Activated T-helper 1 cell treated with anti-CD3 and anti-CD28 coated beads, Interleukin-12 subunit alpha, Interleukin-12 subunit beta, Interleukin-2, Interleukin-4 antibody, amounts not matched to agents 30 ng/mL and 10 ng/mL and 1 ng/mL, durations not matched to agents 14 hours and 24 hours and 36 hours (primary cell): ENCODE measurements at regions not wholly inside any gene's neighbourhood (a gene's known extent, or its start where the extent isn't known, plus 50 kb on each side); places are given as distances from the start of the nearest gene placed in this dataset.

Source experiments
- DNase-seq: peaks from one replicate; pipeline ENCODE4 v3.0.0; 2021; ENCODE audit warnings: low spot score
- H3K27ac Mint-ChIP-seq: one replicate; pipeline ENCODE4 v1.8.0; 2021; ENCODE audit warnings: mild to moderate bottlenecking, mixed read lengths
- H3K27me3 Mint-ChIP-seq: one replicate; pipeline ENCODE4 v1.8.0; 2022; ENCODE audit warnings: mild to moderate bottlenecking, moderate library complexity, mixed read lengths; ENCODE audit not compliant: insufficient read depth
- H3K36me3 Mint-ChIP-seq: one replicate; pipeline ENCODE4 v1.8.0; 2021; ENCODE audit warnings: low read depth, mixed read lengths
- H3K4me1 Mint-ChIP-seq: one replicate; pipeline ENCODE4 v1.8.0; 2021; ENCODE audit warnings: low read depth, mixed read lengths
- H3K4me3 Mint-ChIP-seq: one replicate; pipeline ENCODE4 v1.8.0; 2021; ENCODE audit warnings: mild to moderate bottlenecking, moderate library complexity, mixed read lengths
- H3K9me3 Mint-ChIP-seq: one replicate; pipeline ENCODE4 v1.8.0; 2021; ENCODE audit warnings: mixed read lengths
- intact Hi-C: fragments of 100-400 bp; cut with micrococcal nuclease; formaldehyde crosslinking; loops from one replicate; pipeline ENCODE4 v1.15.1; 2024

- H3K27me3 Mint-ChIP-seq = peaks cover 5% of the 10 kb centered on the region
- intact Hi-C loops = no loop called here
- no peak overlapping the region for H3K4me3 Mint-ChIP-seq
- no peak overlapping the region for H3K27ac Mint-ChIP-seq
- no peak for DNase-seq
- no peaks in the 10 kb centered on the region for H3K9me3 Mint-ChIP-seq
- no peaks in the 10 kb centered on the region for H3K36me3 Mint-ChIP-seq
- H3K4me1 Mint-ChIP-seq = no peaks in the 10 kb centered on the region
These were observed 51.5 kb downstream of the IRAG1 start for GRCh38 chr11:10641912-10642697.

GRCh38 chr11:10641177-10641911, 52.2 kb downstream of the IRAG1 start:
- Mint-ChIP-seq H3K4me1 (no peaks in the 10 kb centered on the region), H3K9me3 (no peaks in the 10 kb centered on the region), H3K27ac (no peak overlapping the region), H3K4me3 (no peak overlapping the region), H3K36me3 (no peaks in the 10 kb centered on the region), H3K27me3 (peaks cover 4% of the 10 kb centered on the region)
- DNase-seq = no peak
- intact Hi-C loops = no loop called here

- no peak overlapping the region for H3K4me3 Mint-ChIP-seq
- no peaks in the 10 kb centered on the region for H3K9me3 Mint-ChIP-seq
- H3K27ac Mint-ChIP-seq = no peak overlapping the region
These were observed 53.2 kb downstream of the IRAG1 start for GRCh38 chr11:10640308-10640707.

GRCh38 chr11:10639350-10639749, 54.2 kb downstream of the IRAG1 start:
- Mint-ChIP-seq H3K4me1 (no peaks in the 10 kb centered on the region), H3K9me3 (no peaks in the 10 kb centered on the region), H3K4me3 (no peak overlapping the region), H3K27ac (no peak overlapping the region), H3K36me3 (no peaks in the 10 kb centered on the region), H3K27me3 (peaks cover 5% of the 10 kb centered on the region)
- no peak for DNase-seq
- intact Hi-C loops = no loop called here

More at GRCh38 chr11:10640308-10640707, 53.2 kb downstream of the IRAG1 start:
- Mint-ChIP-seq H3K4me1 (no peaks in the 10 kb centered on the region), H3K36me3 (no peaks in the 10 kb centered on the region), H3K27me3 (peaks cover 5% of the 10 kb centered on the region)
- intact Hi-C loops = no loop called here
- no peak for DNase-seq

- intact Hi-C loops = no loop called here
- H3K27ac Mint-ChIP-seq = no peak overlapping the region
- no peak for DNase-seq
- H3K9me3 Mint-ChIP-seq = no peaks in the 10 kb centered on the region
- no peak overlapping the region for H3K4me3 Mint-ChIP-seq
- H3K27me3 Mint-ChIP-seq = peaks cover 5% of the 10 kb centered on the region
- no peaks in the 10 kb centered on the region for H3K36me3 Mint-ChIP-seq
- H3K4me1 Mint-ChIP-seq = no peaks in the 10 kb centered on the region
These were observed 55.1 kb downstream of the IRAG1 start for GRCh38 chr11:10638316-10638925.

GRCh38 chr11:10637731-10638151, 55.8 kb downstream of the IRAG1 start:
- H3K4me1 Mint-ChIP-seq = no peaks in the 10 kb centered on the region
- H3K27ac Mint-ChIP-seq = no peak overlapping the region
- no peak overlapping the region for H3K4me3 Mint-ChIP-seq
- no peak for DNase-seq
- peaks cover 5% of the 10 kb centered on the region for H3K27me3 Mint-ChIP-seq
- no peaks in the 10 kb centered on the region for H3K36me3 Mint-ChIP-seq
- H3K9me3 Mint-ChIP-seq = no peaks in the 10 kb centered on the region
- intact Hi-C loops = no loop called here

- intact Hi-C loops = no loop called here
- no peak for DNase-seq
- no peak overlapping the region for H3K27ac Mint-ChIP-seq
- H3K36me3 Mint-ChIP-seq = no peaks in the 10 kb centered on the region
- no peaks in the 10 kb centered on the region for H3K4me1 Mint-ChIP-seq
- peaks cover 9% of the 10 kb centered on the region for H3K27me3 Mint-ChIP-seq
- H3K4me3 Mint-ChIP-seq = no peak overlapping the region
- H3K9me3 Mint-ChIP-seq = no peaks in the 10 kb centered on the region
These were observed 59.1 kb downstream of the IRAG1 start for GRCh38 chr11:10634407-10634806.

- Mint-ChIP-seq H3K4me1 (no peaks in the 10 kb centered on the region), H3K27me3 (peaks cover 9% of the 10 kb centered on the region), H3K27ac (no peak overlapping the region), H3K9me3 (no peaks in the 10 kb centered on the region), H3K4me3 (no peak overlapping the region), H3K36me3 (no peaks in the 10 kb centered on the region)
- no peak for DNase-seq
- intact Hi-C loops = no loop called here
These were observed 60.3 kb downstream of the IRAG1 start for GRCh38 chr11:10633261-10633660.

GRCh38 chr11:10632483-10632882, 61.1 kb downstream of the IRAG1 start:
- no peaks in the 10 kb centered on the region for H3K4me1 Mint-ChIP-seq
- peaks cover 7% of the 10 kb centered on the region for H3K27me3 Mint-ChIP-seq
- no peak for DNase-seq
- intact Hi-C loops = no loop called here
- H3K4me3 Mint-ChIP-seq = no peak overlapping the region
- no peaks in the 10 kb centered on the region for H3K36me3 Mint-ChIP-seq
- no peak overlapping the region for H3K27ac Mint-ChIP-seq
- H3K9me3 Mint-ChIP-seq = no peaks in the 10 kb centered on the region

GRCh38 chr11:10631761-10632160, 61.8 kb downstream of the IRAG1 start:
- intact Hi-C loops = no loop called here
- DNase-seq = no peak
- Mint-ChIP-seq H3K4me3 (no peak overlapping the region), H3K36me3 (no peaks in the 10 kb centered on the region), H3K4me1 (no peaks in the 10 kb centered on the region), H3K27ac (no peak overlapping the region), H3K27me3 (peaks cover 7% of the 10 kb centered on the region), H3K9me3 (no peaks in the 10 kb centered on the region)

- Mint-ChIP-seq H3K4me1 (no peaks in the 10 kb centered on the region), H3K9me3 (no peaks in the 10 kb centered on the region), H3K27ac (no peak overlapping the region), H3K4me3 (no peak overlapping the region), H3K36me3 (no peaks in the 10 kb centered on the region), H3K27me3 (peaks cover 4% of the 10 kb centered on the region)
- intact Hi-C loops = no loop called here
- no peak for DNase-seq
These were observed 61.0 kb upstream of the LYVE1 start for GRCh38 chr11:10629411-10630002.

GRCh38 chr11:10628508-10629236, 60.2 kb upstream of the LYVE1 start:
- peaks cover 6% of the 10 kb centered on the region for H3K4me1 Mint-ChIP-seq
- no peaks in the 10 kb centered on the region for H3K9me3 Mint-ChIP-seq
- intact Hi-C loops = no loop called here
- H3K27me3 Mint-ChIP-seq = peaks cover 4% of the 10 kb centered on the region
- no peak for DNase-seq
- H3K27ac Mint-ChIP-seq = no peak overlapping the region
- H3K4me3 Mint-ChIP-seq = no peak overlapping the region
- H3K36me3 Mint-ChIP-seq = no peaks in the 10 kb centered on the region
